ENCODE measurements at regions not wholly inside any gene's neighbourhood (a gene's known extent, or its start where the extent isn't known, plus 50 kb on each side); places are given as distances from the start of the nearest gene placed in this dataset.

- in situ Hi-C loops (cut with HindIII; ENCODE audit: low sequenced_read_pairs) = no loop called here
- H3K4me3 ChIP-seq (ENCODE audit: low read depth, low read length) = no peak overlapping the region
- DNase-seq (ENCODE audit: low read depth) = no peak
- TF ChIP-seq, protein P1, sequence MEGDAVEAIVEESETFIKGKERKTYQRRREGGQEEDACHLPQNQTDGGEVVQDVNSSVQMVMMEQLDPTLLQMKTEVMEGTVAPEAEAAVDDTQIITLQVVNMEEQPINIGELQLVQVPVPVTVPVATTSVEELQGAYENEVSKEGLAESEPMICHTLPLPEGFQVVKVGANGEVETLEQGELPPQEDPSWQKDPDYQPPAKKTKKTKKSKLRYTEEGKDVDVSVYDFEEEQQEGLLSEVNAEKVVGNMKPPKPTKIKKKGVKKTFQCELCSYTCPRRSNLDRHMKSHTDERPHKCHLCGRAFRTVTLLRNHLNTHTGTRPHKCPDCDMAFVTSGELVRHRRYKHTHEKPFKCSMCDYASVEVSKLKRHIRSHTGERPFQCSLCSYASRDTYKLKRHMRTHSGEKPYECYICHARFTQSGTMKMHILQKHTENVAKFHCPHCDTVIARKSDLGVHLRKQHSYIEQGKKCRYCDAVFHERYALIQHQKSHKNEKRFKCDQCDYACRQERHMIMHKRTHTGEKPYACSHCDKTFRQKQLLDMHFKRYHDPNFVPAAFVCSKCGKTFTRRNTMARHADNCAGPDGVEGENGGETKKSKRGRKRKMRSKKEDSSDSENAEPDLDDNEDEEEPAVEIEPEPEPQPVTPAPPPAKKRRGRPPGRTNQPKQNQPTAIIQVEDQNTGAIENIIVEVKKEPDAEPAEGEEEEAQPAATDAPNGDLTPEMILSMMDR (IDR thresholded peaks at IDR 0.05; ENCODE audit: low read depth, low read length, missing control alignments) = no peak
Observed at GRCh38 chr16:85372627-85373372, 240.3 kb upstream of the GSE1 start.

DNA sequence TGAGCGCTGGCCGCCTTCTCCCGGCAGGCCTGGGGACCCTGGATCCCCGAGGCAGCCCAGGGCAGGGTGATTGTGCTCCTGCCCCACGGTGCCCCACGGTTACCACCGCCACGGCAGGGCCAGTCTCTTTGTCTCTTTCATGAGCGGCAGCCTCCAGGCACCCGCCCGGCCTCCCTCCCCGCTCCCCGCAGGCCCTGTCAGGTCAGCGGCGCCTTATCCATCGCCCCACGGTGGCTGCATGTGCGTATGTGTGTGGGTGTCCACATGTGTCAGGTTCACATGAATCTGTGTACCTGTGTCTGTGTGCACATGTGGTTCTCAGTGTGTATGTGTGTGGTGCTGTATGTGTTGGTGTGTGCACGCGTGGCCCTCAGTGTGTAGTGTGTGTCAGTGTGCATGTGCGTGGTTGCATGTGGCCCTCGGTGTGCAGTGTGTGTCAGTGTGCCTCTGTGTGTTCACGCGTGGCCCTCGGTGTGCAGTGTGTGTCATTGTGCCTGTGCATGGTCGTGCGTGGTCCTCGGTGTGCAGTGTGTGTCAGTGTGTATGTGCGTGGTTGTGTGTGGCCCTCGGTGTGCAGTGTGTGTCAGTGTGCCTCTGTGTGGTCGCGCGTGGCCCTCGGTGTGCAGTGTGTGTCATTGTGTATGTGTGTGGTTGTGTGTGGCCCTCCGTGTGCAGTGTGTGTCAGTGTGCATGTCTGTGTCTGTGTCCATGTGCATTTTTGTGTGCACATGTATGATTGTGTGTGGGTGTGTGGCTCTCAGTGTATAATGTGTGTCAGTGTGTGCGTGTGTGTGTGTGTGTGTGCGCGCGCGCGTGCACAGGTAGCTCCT is 239.2 kb upstream of the GSE1 start:
- in situ Hi-C loops (cut with HindIII; ENCODE audit: low sequenced_read_pairs) = no loop called here
- TF ChIP-seq, protein P1 (IDR thresholded peaks at IDR 0.05; ENCODE audit: low read depth, low read length, missing control alignments) = no peak
- no peak for DNase-seq (ENCODE audit: low read depth)
- no peak overlapping the region for H3K4me3 ChIP-seq (ENCODE audit: low read depth, low read length)

DNA sequence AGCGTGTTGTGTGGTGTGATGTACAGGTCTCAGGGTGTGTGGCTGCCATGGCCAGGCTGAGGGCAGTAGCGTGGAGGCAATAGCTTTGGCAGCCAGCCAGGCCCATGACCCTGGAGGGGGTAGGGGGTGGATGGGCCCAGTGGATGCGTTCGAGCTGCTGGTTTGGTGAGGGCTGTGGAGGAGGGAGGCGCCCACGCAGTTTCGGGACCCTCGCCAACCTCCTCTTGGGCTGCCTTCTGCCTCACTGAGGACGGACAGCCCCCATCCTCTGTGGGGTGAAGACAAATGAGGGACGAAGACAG is 238.6 kb upstream of the GSE1 start:
- no peak for DNase-seq (ENCODE audit: low read depth)
- TF ChIP-seq, protein P1 (IDR thresholded peaks at IDR 0.05; ENCODE audit: low read depth, low read length, missing control alignments) = no peak
- in situ Hi-C loops (cut with HindIII; ENCODE audit: low sequenced_read_pairs) = no loop called here
- no peak overlapping the region for H3K4me3 ChIP-seq (ENCODE audit: low read depth, low read length)

DNA sequence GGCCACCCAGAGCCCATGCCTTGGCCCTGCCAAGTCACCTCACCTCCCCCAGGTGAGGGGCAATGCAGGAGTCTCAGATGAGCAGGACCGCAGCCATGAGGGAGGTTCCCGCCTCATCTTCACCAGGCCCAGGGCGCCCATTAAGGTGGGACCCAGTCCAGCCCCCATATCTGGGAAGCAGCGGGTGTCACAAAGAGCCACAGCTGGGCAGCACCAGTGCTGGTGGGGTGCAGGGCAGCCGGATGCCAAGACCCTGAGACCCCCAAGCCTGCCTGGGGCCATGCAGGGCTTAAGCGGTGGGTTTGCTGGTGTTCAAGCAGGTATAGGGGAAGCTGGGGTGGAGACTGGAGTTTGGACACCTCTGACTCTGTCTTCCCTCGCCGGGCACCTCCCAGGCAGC is 237.8 kb upstream of the GSE1 start:
- no peak for DNase-seq (ENCODE audit: low read depth)
- in situ Hi-C loops (cut with HindIII; ENCODE audit: low sequenced_read_pairs) = no loop called here
- H3K4me3 ChIP-seq (ENCODE audit: low read depth, low read length) = no peak overlapping the region
- TF ChIP-seq, protein P1 (IDR thresholded peaks at IDR 0.05; ENCODE audit: low read depth, low read length, missing control alignments) = no peak

DNA sequence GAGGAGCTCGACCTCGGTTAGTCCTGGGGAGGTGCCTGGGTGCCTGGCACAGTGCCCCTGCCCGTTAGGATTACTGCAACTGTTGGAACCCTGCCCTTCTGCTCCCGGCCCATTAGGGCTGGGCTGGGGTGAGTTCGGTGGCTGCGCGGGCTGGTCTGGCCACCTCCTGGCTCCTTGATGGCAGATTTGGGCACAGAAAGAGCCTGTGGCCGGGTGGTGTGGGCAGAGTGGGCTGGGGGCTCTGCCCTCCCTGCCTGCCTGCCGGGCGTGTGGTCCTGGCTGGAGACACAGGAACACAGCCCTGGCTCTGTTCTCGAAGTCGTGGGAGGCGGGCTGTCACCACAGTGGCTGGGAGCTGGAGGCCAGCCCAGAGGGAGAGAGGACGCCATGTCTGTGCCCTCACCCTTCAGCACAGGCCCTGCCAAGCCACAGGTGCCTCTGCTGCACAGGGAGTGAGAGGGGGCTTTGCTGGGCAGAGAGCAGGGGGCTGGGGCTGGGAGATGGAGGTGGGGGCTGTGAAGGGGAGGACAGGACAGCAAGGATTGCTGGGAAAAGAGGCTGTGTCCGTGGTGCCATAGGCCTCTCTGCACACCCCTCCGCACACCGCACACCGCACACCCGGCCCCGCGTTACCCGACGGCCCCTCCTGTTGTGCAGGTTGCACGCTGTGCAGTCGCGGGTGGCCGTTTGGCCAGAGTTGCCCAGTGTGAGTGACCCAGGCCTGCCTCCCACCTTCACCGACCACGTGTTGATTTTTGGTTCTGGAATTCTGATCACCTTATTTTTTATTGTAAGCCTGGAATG is 236.6 kb upstream of the GSE1 start:
- no peak overlapping the region for H3K4me3 ChIP-seq (ENCODE audit: low read depth, low read length)
- no peak for DNase-seq (ENCODE audit: low read depth)
- TF ChIP-seq, protein P1 (IDR thresholded peaks at IDR 0.05; ENCODE audit: low read depth, low read length, missing control alignments) = no peak
- in situ Hi-C loops (cut with HindIII; ENCODE audit: low sequenced_read_pairs) = no loop called here

GRCh38 chr16:85377388-85378144 is 235.6 kb upstream of the GSE1 start:
- no peak for DNase-seq (ENCODE audit: low read depth)
- TF ChIP-seq, protein P1 (IDR thresholded peaks at IDR 0.05; ENCODE audit: low read depth, low read length, missing control alignments) = no peak
- in situ Hi-C loops (cut with HindIII; ENCODE audit: low sequenced_read_pairs) = no loop called here
- no peak overlapping the region for H3K4me3 ChIP-seq (ENCODE audit: low read depth, low read length)
